Breast epithelium (tissue), 4 donors: ENCODE measurements at regions not wholly inside any gene's neighbourhood (a gene's known extent, or its start where the extent isn't known, plus 50 kb on each side); places are given as distances from the start of the nearest gene placed in this dataset.

Source experiments
- DNase-seq, 2 donors: peaks; one replicate each; pipeline ENCODE4 v3.0.0-alpha.2; 2019; ENCODE audit warnings: low spot score in 2 of 2
- H3K27ac ChIP-seq, 2 donors: fragments of 200-600 bp; sonication (generic) in 1 of 2; one replicate each; pipeline ENCODE4 v1.5.1; 2016 to 2019; ENCODE audit warnings: mild to moderate bottlenecking in 1 of 2
- H3K27me3 ChIP-seq, 2 donors: fragments of 200-600 bp; sonication (generic) in 1 of 2; one replicate each; pipeline versions ENCODE4 v1.5.1 to v1.6.0; 2017 to 2019; ENCODE audit warnings: control low read depth in 1 of 2, mild to moderate bottlenecking in 1 of 2
- H3K36me3 ChIP-seq: fragments of 200-600 bp; one replicate; pipeline ENCODE4 v1.5.1; 2019
- H3K4me1 ChIP-seq, 2 donors: fragments of 200-600 bp; sonication (generic); one replicate each; pipeline ENCODE4 v1.5.1; 2016 to 2019; ENCODE audit warnings: control low read depth in 1 of 2
- H3K4me3 ChIP-seq, 3 donors: fragments of 200-600 bp; sonication (generic); 1 replicate in 2 of 3; 2 replicates in 1 of 3; pipeline ENCODE4 v1.5.1; 2016 to 2019; ENCODE audit warnings: mild to moderate bottlenecking in 3 of 3, moderate library complexity in 2 of 3
- H3K9me3 ChIP-seq, 2 donors: fragments of 200-600 bp; sonication (generic) in 1 of 2; one replicate each; pipeline ENCODE4 v1.5.1; 2016 to 2019; ENCODE audit warnings: control low read depth in 1 of 2
- POLR2A ChIP-seq: fragments of 450-650 bp; IDR thresholded peaks from one replicate; pipeline ENCODE4 v1.6.1; 2016; ENCODE audit warnings: antibody characterized with exemption, mild to moderate bottlenecking, moderate library complexity
- POLR2AphosphoS5 ChIP-seq, 3 donors: sonication (generic); formaldehyde crosslinking; IDR thresholded peaks; one replicate each; pipeline ENCODE4 v1.6.1; 2017; ENCODE audit warnings: antibody characterized with exemption in 3 of 3
- intact Hi-C: fragments of 100-400 bp; cut with DNase I; formaldehyde crosslinking; loops from one replicate; pipeline ENCODE4 v1.15.1; 2023; ENCODE audit warnings: low total_unique reads
- TF ChIP-seq, protein P1 (sequence below), 3 donors: fragments of 450-650 bp; IDR thresholded peaks; one replicate each; pipeline ENCODE4 v1.5.1; 2016 to 2017; ENCODE audit warnings: antibody characterized with exemption in 3 of 3, mild to moderate bottlenecking in 3 of 3, moderate library complexity in 3 of 3

DNA sequence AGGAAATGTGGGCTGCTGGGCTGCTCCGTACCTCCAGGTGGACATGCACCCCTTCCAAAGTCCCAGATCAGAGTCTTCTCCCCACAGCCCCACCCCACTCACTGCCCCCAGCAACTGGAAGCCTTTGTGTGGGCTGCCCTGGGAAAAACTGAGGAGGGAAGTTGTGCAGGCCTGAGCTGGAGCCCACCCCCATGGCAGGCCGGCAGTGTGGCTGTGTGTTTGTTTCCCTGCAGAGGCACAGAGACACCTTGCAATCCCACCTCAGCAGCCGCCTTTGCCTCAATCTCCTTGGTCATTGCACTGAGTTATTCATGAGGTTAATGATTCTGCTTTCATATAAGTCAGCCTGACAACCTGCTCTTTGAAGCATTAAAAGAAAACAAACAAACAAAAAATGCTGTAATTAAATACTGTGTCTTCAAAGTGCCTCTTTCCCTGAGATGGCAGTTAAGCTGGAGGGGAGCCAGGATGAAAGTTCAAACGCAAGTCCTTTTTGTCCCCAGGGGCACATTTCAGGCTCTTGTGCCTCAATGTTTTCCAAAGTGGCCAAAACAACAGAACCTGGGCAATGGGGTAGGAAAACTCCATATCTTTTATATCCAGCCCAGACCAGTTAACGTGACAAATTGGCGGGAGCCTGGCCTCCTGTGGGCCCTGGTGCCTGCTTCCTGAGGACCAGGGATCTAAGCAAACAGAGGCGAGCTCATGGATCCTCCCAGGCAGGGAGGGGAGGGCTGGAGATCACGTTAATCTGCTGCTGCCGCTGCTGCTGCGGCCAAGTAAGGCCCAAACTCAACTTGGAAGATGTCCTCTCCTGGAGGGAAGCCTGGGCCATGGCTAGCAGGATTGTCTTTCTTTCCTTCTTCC, 51.9 kb upstream of the TSPAN11 start:
- intact Hi-C loops: no loop called here
- no peak for DNase-seq
- Histone ChIP-seq H3K27me3 (no peaks in the 10 kb centered on the region), H3K27ac (no peak overlapping the region), H3K36me3 (no peaks in the 10 kb centered on the region), H3K4me1 (no peaks in the 10 kb centered on the region), H3K9me3 (no peaks in the 10 kb centered on the region), H3K4me3 (no peak overlapping the region)
- TF ChIP-seq POLR2A (no peak), POLR2AphosphoS5 (IDR thresholded peaks at IDR 0.05) (no peak)
- TF ChIP-seq, protein P1, sequence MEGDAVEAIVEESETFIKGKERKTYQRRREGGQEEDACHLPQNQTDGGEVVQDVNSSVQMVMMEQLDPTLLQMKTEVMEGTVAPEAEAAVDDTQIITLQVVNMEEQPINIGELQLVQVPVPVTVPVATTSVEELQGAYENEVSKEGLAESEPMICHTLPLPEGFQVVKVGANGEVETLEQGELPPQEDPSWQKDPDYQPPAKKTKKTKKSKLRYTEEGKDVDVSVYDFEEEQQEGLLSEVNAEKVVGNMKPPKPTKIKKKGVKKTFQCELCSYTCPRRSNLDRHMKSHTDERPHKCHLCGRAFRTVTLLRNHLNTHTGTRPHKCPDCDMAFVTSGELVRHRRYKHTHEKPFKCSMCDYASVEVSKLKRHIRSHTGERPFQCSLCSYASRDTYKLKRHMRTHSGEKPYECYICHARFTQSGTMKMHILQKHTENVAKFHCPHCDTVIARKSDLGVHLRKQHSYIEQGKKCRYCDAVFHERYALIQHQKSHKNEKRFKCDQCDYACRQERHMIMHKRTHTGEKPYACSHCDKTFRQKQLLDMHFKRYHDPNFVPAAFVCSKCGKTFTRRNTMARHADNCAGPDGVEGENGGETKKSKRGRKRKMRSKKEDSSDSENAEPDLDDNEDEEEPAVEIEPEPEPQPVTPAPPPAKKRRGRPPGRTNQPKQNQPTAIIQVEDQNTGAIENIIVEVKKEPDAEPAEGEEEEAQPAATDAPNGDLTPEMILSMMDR (IDR thresholded peaks at IDR 0.05): no peak

DNA sequence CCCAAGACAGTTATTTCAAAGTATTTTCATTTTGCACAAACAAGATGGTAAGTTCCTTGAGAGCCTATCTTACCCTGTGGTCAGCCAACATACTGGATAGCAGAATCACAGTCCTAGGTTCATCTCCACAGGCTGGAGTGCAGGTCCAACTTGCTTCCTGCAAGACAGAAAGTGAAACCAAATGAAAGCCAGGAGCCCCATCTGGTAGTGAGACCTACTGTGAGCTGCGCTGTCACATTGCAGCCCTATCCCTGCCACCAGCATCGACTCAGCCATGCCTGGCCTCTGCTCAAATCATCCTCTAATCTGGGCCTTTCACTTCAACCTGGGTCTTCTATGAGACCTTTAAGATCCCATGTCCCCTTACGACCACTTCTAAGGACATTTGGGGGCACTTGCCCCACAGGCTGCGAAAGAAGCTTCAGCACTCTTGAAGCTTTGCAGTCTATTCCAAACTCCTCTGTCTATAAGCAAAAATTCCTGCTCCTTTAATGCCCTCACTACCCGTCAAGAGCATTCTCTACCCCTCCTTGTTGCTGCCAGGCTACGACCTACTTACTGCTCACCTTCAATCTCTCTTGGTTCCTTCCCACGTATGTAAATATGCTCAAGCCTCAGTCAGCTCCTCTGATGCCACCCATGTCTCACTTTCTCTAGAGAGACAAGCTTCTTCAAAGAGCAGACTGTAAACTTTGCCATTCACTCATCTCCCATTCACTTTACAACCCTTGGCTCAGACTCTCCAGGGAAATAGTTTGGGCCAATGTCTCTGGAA, 55.9 kb upstream of the TSPAN11 start:
- no peak for DNase-seq
- intact Hi-C loops: no loop called here
- TF ChIP-seq POLR2AphosphoS5 (IDR thresholded peaks at IDR 0.05): no peak
- TF ChIP-seq POLR2A: no peak
- TF ChIP-seq, protein P1 (IDR thresholded peaks at IDR 0.05): no peak
- Histone ChIP-seq H3K27ac (no peak overlapping the region), H3K36me3 (no peaks in the 10 kb centered on the region), H3K4me1 (no peaks in the 10 kb centered on the region), H3K9me3 (peaks cover 0 to 8% of the 10 kb centered on the region in 2 donors), H3K4me3 (no peak overlapping the region), H3K27me3 (no peaks in the 10 kb centered on the region)

DNA sequence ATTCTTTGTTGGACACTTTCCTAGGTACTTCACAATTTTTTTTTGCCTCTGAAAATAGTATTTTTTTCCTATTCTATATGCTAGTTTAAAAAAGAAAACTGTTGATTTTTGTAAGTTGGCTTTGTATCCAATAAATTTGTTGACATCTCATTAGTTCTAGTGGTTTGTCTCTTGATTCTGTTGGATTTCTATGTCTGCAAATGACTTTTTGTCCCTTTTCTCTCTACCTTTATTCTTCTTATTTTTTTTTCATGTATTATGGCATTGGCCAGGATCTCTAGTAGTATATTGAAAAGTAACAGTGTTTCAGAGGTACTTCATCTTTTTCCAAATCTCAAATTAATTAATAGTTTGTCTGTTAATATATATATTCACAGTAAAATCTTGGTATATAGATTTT, 59.1 kb upstream of the TSPAN11 start:
- no peaks in the 10 kb centered on the region for H3K4me1 ChIP-seq
- intact Hi-C loops: no loop called here
- peaks cover 0 to 8% of the 10 kb centered on the region in 2 donors for H3K9me3 ChIP-seq
- no peaks in the 10 kb centered on the region for H3K36me3 ChIP-seq
- DNase-seq: no peak
- H3K4me3 ChIP-seq: no peak overlapping the region
- TF ChIP-seq POLR2AphosphoS5 (IDR thresholded peaks at IDR 0.05) (no peak), POLR2A (no peak)
- TF ChIP-seq, protein P1 (IDR thresholded peaks at IDR 0.05): no peak
- H3K27me3 ChIP-seq: no peaks in the 10 kb centered on the region
- H3K27ac ChIP-seq: no peak overlapping the region

DNA sequence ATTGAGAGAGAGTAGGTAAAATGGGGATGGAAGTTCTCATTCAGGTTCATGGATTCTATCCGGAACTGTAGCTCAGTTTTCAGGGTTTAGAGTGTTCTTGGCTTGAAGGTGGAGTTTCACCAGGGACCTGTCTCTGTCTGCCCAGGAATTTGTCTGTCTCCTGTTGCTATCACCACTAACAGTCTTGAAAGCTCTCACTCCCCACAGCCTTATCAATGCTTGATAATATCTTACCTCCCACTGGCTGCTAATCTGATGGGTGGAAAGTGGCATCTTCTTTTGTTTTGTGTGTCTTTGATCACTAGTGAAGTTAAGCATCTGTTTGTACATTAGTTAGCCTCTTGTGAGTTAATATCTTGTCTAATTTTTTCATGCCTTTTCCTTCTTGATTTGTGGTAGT, 60.3 kb upstream of the TSPAN11 start:
- H3K36me3 ChIP-seq: no peaks in the 10 kb centered on the region
- no peaks in the 10 kb centered on the region for H3K27me3 ChIP-seq
- no peak for TF ChIP-seq POLR2A
- no peak for TF ChIP-seq POLR2AphosphoS5 (IDR thresholded peaks at IDR 0.05)
- TF ChIP-seq, protein P1 (IDR thresholded peaks at IDR 0.05): no peak
- DNase-seq: no peak
- H3K4me3 ChIP-seq: no peak overlapping the region
- H3K9me3 ChIP-seq: peaks cover 0 to 8% of the 10 kb centered on the region in 2 donors
- intact Hi-C loops: no loop called here
- H3K4me1 ChIP-seq: no peaks in the 10 kb centered on the region
- no peak overlapping the region for H3K27ac ChIP-seq

DNA sequence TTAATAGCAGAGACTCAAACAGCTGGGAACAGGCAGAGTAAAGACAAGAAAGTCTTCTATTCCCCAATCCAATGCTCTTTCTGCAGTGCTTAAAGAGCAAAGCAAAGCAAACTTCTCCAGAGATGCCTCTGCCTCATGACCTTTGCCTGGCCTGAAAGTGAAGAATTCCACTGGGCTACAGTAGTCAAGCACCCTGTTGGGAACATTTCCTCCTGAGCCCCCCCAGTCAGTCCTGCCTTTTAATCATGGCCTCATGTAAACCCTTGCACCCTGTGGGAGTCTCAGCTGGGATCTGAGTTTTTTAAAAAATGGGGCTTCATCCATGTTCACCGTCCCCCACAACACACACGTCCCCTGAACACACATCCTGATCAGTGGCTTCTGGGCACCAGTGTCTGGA, 62.7 kb upstream of the TSPAN11 start:
- Histone ChIP-seq H3K27me3 (no peaks in the 10 kb centered on the region), H3K4me1 (no peaks in the 10 kb centered on the region), H3K4me3 (no peak overlapping the region), H3K27ac (no peak overlapping the region), H3K36me3 (no peaks in the 10 kb centered on the region), H3K9me3 (peaks cover 0 to 8% of the 10 kb centered on the region in 2 donors)
- TF ChIP-seq POLR2A (no peak), POLR2AphosphoS5 (IDR thresholded peaks at IDR 0.05) (no peak)
- TF ChIP-seq, protein P1 (IDR thresholded peaks at IDR 0.05): no peak
- intact Hi-C loops: no loop called here
- DNase-seq: no peak
